HG02571 (cell line): ENCODE measurements at regions not wholly inside any gene's neighbourhood (a gene's known extent, or its start where the extent isn't known, plus 50 kb on each side); places are given as distances from the start of the nearest gene placed in this dataset.

Experiments used
- ATAC-seq: cut with Tn5 transposase; IDR thresholded peaks from one replicate; pipeline ENCODE4 v1.9.1; 2021; ENCODE audit warnings: mild to moderate bottlenecking, moderate library complexity; ENCODE audit not compliant: unreplicated experiment

DNA sequence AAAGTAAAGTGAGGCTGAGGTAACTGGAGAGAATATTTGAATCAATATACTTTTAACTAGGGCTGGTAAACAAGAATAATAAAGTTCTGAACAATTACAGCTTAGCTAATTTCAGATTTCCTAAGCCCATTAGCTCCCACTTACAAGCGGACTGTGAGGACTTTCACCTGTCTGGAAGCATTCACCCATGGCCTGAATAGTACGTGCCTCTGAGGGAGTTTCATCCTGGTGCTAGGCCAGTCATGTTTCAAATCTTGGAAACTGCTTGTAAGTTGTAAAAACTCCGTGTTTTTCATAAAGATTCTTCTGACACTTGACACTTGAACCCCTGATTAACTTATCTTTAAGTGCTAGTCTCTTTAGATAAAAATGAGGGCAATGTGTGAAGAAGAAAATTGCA, 975.2 kb upstream of the GHITM start:
- no peak for ATAC-seq

GRCh38 chr10:83165265-83165664, 974.0 kb upstream of the GHITM start:
- ATAC-seq, result no peak

GRCh38 chr10:83166344-83166743, 973.0 kb upstream of the GHITM start:
- ATAC-seq, result no peak

DNA sequence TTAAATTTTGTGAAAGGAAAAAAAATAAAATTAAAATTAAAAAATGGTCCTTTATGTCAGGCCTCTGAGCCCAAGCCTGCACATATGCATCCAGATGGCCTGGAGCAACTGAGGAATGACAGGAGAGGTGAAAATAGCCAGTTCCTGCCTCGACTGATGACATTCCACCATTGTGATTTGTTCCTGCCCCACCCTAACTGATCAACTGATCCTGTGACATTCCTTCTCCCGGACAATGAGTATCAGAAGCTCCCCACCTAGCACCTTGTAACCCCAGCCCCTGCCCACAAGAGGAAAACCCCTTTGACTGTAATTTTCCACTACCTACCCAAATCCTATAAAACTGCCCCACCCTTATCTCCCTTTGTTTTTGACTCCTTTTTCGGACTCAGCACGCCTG, 972.2 kb upstream of the GHITM start:
- ATAC-seq, result no peak

- ATAC-seq, result no peak
Observed at GRCh38 chr10:83176901-83177300, 962.4 kb upstream of the GHITM start.

DNA sequence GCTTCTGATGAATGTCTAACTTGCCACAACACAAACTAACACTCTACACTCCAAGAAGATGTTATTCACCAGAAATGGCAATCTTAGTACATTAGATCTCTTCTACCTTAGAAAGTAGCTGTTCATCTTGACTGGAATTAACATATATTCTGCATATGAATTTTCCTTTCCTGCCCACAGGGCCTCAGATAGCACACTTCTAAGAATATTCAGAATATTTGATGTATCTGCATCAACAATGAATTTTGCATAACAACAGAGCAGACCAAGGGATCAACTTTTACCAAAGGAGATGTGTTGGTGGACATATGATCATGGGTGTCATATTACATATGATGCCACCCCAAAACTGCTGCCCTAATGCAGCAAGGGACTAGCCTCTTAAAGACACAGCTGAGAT, 960.8 kb upstream of the GHITM start:
- ATAC-seq, result no peak

DNA sequence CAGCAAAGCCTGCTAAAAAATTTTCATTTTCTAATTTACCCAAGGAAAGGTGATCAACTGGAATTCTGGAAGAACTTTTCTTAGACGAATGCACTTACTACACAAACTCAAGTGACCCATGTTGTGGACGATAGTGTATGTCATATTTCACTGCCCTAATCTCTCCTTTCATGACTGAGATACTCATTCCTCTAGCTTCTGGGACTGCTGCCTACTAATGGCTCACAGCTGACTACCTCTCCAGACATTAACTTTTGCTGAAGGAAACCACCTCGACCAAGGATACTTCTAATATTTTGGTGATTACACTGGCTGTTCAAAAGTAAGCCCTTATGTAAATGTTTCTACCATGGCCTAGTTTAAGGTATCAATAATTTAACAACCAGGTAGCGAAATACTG, 959.9 kb upstream of the GHITM start:
- no peak for ATAC-seq

- ATAC-seq, result no peak
Observed at GRCh38 chr10:83182076-83182475, 957.2 kb upstream of the GHITM start.

GRCh38 chr10:83184641-83185040, 954.7 kb upstream of the GHITM start:
- no peak for ATAC-seq

- no peak for ATAC-seq
Observed at GRCh38 chr10:83190614-83191013, 948.7 kb upstream of the GHITM start.

DNA sequence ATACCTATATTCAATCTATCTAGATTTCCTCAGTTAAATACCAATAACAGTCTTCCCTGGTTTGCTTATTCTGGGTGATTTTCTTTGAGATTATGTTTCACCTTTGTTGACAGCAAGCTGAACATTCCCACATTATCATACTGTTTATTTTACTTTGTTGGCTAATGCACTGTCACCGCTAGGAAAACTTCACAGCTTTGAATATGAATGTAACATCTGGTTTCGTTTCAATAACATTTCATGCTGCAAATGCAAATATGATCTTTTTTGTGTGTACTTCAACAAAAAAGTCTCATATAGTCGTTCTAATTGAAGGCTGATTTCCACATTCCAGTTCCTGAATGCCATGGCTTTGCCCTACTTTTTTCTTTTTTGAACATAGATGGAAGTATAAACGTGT, 946.3 kb upstream of the GHITM start:
- no peak for ATAC-seq

DNA sequence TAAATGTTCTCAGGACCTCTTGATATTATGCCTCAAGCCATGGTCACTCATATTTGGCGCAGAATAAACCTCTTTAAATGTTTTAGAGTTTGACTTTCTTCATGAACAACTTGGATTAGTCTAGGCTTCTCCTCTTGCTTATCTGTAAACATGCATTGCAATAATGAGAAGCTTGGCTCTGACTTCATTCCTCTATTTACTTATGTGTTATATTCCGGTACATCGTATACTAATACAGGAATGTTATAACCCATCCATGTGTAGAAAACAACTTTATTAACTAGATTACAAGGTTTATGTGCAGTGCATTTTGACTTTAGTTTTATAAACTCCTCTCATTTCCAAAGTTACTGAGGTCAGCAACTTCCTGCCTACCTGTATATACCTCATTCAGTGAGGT, 944.3 kb upstream of the GHITM start:
- no peak for ATAC-seq

GRCh38 chr10:83199374-83199773, 939.9 kb upstream of the GHITM start:
- ATAC-seq, result no peak

DNA sequence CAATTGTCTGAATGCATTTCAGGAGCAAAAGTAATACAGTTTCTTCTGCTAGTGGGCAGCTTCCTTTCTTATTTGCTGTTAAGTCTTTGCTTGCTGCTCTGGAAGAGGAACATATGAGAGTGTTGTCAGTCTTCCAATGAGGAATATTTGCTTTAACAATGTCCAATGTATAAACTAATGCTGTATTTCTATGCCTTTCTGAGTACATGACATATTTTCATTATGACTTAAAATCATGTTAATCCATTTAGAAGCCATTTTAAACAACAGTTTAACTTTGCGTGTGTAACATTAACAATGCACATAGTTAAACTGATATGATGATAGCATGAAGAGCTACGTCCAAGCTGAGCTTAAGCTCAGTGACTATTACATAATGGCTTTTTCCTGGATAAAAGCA, 933.4 kb upstream of the GHITM start:
- no peak for ATAC-seq

DNA sequence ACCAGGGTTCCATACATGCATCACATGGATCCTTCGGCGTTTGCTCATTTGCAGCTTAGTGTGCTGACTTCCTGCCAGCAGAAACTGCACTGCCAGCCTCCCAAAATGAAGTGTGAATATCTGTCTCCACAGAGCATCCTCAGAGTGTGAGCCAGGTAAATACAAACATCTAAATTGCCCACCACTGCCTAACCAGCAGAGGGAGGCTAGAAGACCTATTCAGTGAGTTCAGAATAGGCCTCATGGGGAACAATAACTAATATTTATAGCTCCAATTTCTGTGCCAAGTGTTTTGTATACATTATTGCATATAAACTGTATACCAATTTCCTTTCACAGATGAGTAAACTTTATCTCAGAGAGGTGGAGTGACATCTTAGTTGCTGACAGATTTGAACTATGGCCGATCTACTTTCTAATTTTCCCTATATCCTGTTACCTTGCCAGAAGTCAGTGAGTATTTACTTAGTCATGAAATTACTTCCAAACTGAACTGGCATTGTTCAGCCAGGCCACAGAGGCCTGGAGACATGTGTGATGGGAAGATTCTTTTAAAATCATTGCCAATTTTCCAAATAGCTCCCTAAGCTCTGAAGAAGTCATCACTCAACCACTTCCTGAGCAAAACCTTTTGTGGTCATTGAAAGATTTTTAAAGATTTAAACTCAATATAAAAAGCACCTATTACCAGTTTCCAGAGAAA, 926.5 kb upstream of the GHITM start:
- ATAC-seq, result no peak

- ATAC-seq, result no peak
Observed at GRCh38 chr10:83214136-83214535, 925.2 kb upstream of the GHITM start.

GRCh38 chr10:83218205-83218604, 921.1 kb upstream of the GHITM start:
- ATAC-seq, result no peak

DNA sequence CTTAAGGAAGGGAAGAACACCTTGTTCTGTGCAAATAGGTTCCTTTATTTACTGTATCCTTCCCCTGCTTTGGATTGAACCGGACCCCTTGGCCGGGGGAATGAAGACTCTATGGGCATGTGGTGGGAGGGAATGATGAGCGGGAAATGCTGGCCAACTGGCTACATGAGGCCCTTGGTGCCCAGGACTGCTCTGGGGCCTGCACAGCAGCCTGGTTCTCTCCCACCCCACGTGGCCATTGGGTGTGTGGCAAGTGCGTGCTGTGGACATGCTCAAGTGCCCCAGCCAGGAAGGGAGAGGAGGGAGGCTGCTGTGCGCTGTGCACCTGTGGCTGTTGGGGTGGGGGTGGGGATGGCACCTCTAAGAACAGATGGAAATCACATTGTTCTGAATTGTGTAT, 917.0 kb upstream of the GHITM start:
- no peak for ATAC-seq

DNA sequence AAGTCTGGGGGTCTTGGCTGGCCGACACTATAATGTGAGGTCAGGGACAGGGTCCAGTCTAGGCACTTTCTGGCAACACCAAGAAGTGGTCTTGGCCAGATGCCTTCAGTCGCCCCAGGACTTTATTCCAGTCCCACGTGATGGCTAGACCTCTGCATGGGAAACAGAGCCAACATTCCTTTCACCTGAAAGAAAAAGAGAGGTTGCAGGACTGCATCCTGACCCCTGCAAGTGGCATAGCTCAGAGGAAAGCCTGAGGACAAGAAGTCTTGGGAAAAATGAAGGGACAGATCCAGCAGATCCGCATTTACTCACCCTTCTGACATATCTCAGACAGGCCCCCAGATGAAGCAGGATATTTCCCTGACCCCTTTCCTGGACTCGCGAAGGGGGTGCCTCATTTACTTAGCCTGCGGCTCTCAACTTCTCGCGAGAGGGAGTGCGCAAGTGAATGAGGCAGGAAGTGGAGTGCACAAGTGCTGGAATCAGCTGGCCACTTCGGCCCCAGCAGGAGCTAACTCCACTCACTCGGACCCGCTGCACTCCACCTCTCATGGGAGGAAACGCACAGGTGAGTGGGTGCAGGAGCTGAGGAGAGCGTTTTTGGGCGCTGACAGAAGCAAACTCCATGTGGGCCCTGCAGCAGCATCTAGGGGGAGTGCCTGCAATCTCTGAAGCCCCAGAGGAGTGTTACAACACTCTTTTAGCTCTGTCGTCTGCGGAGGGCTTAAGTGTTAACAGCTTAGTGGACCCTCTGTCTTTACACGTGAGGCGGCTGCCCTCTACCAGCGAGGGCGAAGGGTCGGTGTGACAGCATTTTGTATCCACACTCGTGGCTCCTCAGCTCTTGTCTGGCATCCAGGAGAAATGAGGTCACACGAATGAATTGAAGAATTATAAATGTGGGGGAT, 916.2 kb upstream of the GHITM start:
- ATAC-seq, result no peak

GRCh38 chr10:83225781-83226180, 913.5 kb upstream of the GHITM start:
- no peak for ATAC-seq

GRCh38 chr10:83229991-83230390, 909.3 kb upstream of the GHITM start:
- no peak for ATAC-seq

- ATAC-seq, result no peak
Observed at GRCh38 chr10:83233691-83234090, 905.6 kb upstream of the GHITM start.
